ENCODE measurements at regions not wholly inside any gene's neighbourhood (a gene's known extent, or its start where the extent isn't known, plus 50 kb on each side); places are given as distances from the start of the nearest gene placed in this dataset.
A peak's percentile ranks its signal among the peaks of the same experiment; 100 is the strongest.

- Histone ChIP-seq H3K9me3 (ENCODE audit: low read depth, low read length) (no peaks in the 10 kb centered on the region), H3K36me3 (ENCODE audit: insufficient read depth, low read length) (no peaks in the 10 kb centered on the region), H3K9ac (ENCODE audit: insufficient read length) (no peak overlapping the region), H3K4me3 (no peak overlapping the region), H3K27ac (no peak overlapping the region)
- TF ChIP-seq POLR2AphosphoS5 (IDR thresholded peaks at IDR 0.05; ENCODE audit: borderline replicate concordance, low read depth, low read length) (no peak), FOXP2 (optimal IDR thresholded peaks at IDR 0.05; ENCODE audit: control extremely low read depth, extremely low read length, insufficient read depth) (no peak), EZH2 (IDR thresholded peaks at IDR 0.05) (no peak)
- no peak for DNase-seq (ENCODE audit: low read depth, low spot score)
Measured at GRCh38 chr22:48288376-48288940, 1526.0 kb downstream of the TBC1D22A start.

- no peak for DNase-seq (ENCODE audit: low read depth, low spot score)
- Histone ChIP-seq H3K9ac (ENCODE audit: insufficient read length) (no peak overlapping the region), H3K9me3 (ENCODE audit: low read depth, low read length) (peaks cover 3% of the 10 kb centered on the region; the same call in 1 of the 2 replicates), H3K36me3 (ENCODE audit: insufficient read depth, low read length) (no peaks in the 10 kb centered on the region), H3K27ac (no peak overlapping the region), H3K4me3 (no peak overlapping the region)
- TF ChIP-seq EZH2 (IDR thresholded peaks at IDR 0.05) (no peak), FOXP2 (optimal IDR thresholded peaks at IDR 0.05; ENCODE audit: control extremely low read depth, extremely low read length, insufficient read depth) (no peak), POLR2AphosphoS5 (IDR thresholded peaks at IDR 0.05; ENCODE audit: borderline replicate concordance, low read depth, low read length) (no peak)
Measured at GRCh38 chr22:48287031-48287430, 1524.6 kb downstream of the TBC1D22A start.

- no peak for DNase-seq (ENCODE audit: low read depth, low spot score)
- H3K4me3 ChIP-seq: no peak overlapping the region
- no peak overlapping the region for H3K9ac ChIP-seq (ENCODE audit: insufficient read length)
- TF ChIP-seq EZH2 (IDR thresholded peaks at IDR 0.05): no peak
- no peak for TF ChIP-seq POLR2AphosphoS5 (IDR thresholded peaks at IDR 0.05; ENCODE audit: borderline replicate concordance, low read depth, low read length)
- H3K27ac ChIP-seq: no peak overlapping the region
- H3K9me3 ChIP-seq (ENCODE audit: low read depth, low read length): peaks cover 7% of the 10 kb centered on the region; the same call in 1 of the 2 replicates
- no peaks in the 10 kb centered on the region for H3K36me3 ChIP-seq (ENCODE audit: insufficient read depth, low read length)
Measured at GRCh38 chr22:48284671-48285070, 1522.2 kb downstream of the TBC1D22A start.

GRCh38 chr22:48282804-48283203, 1520.4 kb downstream of the TBC1D22A start:
- Histone ChIP-seq H3K36me3 (ENCODE audit: insufficient read depth, low read length) (no peaks in the 10 kb centered on the region), H3K4me3 (no peak overlapping the region), H3K27ac (no peak overlapping the region), H3K9me3 (ENCODE audit: low read depth, low read length) (peaks cover 7% of the 10 kb centered on the region; the same call in 1 of the 2 replicates), H3K9ac (ENCODE audit: insufficient read length) (no peak overlapping the region)
- DNase-seq (ENCODE audit: low read depth, low spot score): no peak
- no peak for TF ChIP-seq FOXP2 (optimal IDR thresholded peaks at IDR 0.05; ENCODE audit: control extremely low read depth, extremely low read length, insufficient read depth)
- no peak for TF ChIP-seq POLR2AphosphoS5 (IDR thresholded peaks at IDR 0.05; ENCODE audit: borderline replicate concordance, low read depth, low read length)
- TF ChIP-seq EZH2 (IDR thresholded peaks at IDR 0.05): no peak

GRCh38 chr22:48279461-48279756, 1517.0 kb downstream of the TBC1D22A start:
- Histone ChIP-seq H3K27ac (no peak overlapping the region), H3K9ac (ENCODE audit: insufficient read length) (no peak overlapping the region), H3K9me3 (ENCODE audit: low read depth, low read length) (peaks cover 7% of the 10 kb centered on the region; the same call in 1 of the 2 replicates), H3K4me3 (no peak overlapping the region), H3K36me3 (ENCODE audit: insufficient read depth, low read length) (no peaks in the 10 kb centered on the region)
- TF ChIP-seq EZH2 (IDR thresholded peaks at IDR 0.05) (no peak), POLR2AphosphoS5 (IDR thresholded peaks at IDR 0.05; ENCODE audit: borderline replicate concordance, low read depth, low read length) (no peak), FOXP2 (optimal IDR thresholded peaks at IDR 0.05; ENCODE audit: control extremely low read depth, extremely low read length, insufficient read depth) (no peak)
- no peak for DNase-seq (ENCODE audit: low read depth, low spot score)

GRCh38 chr22:48278620-48279460, 1516.4 kb downstream of the TBC1D22A start:
- TF ChIP-seq EZH2 (IDR thresholded peaks at IDR 0.05) (no peak), POLR2AphosphoS5 (IDR thresholded peaks at IDR 0.05; ENCODE audit: borderline replicate concordance, low read depth, low read length) (no peak), FOXP2 (optimal IDR thresholded peaks at IDR 0.05; ENCODE audit: control extremely low read depth, extremely low read length, insufficient read depth) (no peak)
- Histone ChIP-seq H3K9me3 (ENCODE audit: low read depth, low read length) (peaks cover 7% of the 10 kb centered on the region; the same call in 1 of the 2 replicates), H3K27ac (peak overlapping the region; percentile 79), H3K36me3 (ENCODE audit: insufficient read depth, low read length) (no peaks in the 10 kb centered on the region), H3K9ac (ENCODE audit: insufficient read length) (peak overlapping the region; percentile 41), H3K4me3 (peak overlapping the region; percentile 66)
- DNase-seq (ENCODE audit: low read depth, low spot score): no peak

GRCh38 chr22:48277868-48278581, 1515.6 kb downstream of the TBC1D22A start:
- H3K36me3 ChIP-seq (ENCODE audit: insufficient read depth, low read length): no peaks in the 10 kb centered on the region
- peak; percentile 67 for DNase-seq (ENCODE audit: low read depth, low spot score)
- no peak for TF ChIP-seq EZH2 (IDR thresholded peaks at IDR 0.05)
- peak; percentile 45; the same call in 1 of the 2 replicates for TF ChIP-seq POLR2AphosphoS5 (IDR thresholded peaks at IDR 0.05; ENCODE audit: borderline replicate concordance, low read depth, low read length)

More at GRCh38 chr22:48277868-48278581, 1515.6 kb downstream of the TBC1D22A start:
- H3K9me3 ChIP-seq (ENCODE audit: low read depth, low read length): peaks cover 5% of the 10 kb centered on the region; the same call in 1 of the 2 replicates
- H3K27ac ChIP-seq: peak overlapping the region; percentile 79
- H3K9ac ChIP-seq (ENCODE audit: insufficient read length): peak overlapping the region; percentile 41
- H3K4me3 ChIP-seq: peak overlapping the region; percentile 66
